GM19452 (cell line): ENCODE measurements at regions not wholly inside any gene's neighbourhood (a gene's known extent, or its start where the extent isn't known, plus 50 kb on each side); places are given as distances from the start of the nearest gene placed in this dataset.
"Not testable (repeated sequence)": the region's sequence is repeated elsewhere in the genome, so short reads cannot be mapped to it uniquely, and the experiment has no call there.

Experiments
- ATAC-seq: cut with Tn5 transposase; IDR thresholded peaks from one replicate; pipeline ENCODE4 v1.9.1; 2021; ENCODE audit not compliant: unreplicated experiment

DNA sequence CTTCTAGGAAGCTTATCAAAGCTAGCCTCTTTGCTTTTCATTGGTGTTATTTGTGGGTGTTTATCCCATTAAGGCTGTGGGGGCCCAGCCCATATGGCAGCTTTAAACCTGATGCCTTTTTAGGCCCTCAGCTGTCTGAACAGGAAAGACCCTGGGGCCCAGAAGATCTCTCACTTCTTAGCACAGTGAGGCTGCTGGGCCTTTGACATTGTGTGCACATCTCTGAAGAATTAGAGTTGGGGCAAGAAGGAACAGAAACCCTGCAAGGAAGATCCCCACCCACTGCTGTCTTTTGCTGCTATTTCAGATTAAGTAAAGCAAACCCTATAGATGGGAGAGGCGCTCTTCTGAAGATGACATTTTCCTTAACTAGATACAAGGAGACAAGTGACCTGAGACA is 250.0 kb downstream of the SMAD2 start:
- no peak for ATAC-seq

DNA sequence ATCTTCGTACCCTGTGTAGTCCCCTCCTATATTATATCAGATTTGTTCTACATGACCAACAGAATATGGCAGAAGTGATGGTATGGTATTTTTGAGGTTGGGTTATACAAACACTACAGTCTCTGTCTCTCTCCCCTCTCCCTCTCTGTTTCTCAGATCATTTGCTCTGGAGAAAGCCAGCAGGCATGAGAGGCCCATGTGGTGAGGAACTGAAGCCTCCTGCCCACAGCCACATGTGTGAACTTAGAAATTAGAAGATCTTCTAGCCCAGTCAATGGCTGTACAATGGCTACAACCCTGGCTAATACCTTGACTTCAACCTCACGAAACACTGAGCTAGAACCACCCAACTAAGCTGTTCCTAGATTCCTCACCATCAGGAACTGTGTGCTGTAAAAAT is 250.6 kb downstream of the SMAD2 start:
- no peak for ATAC-seq

DNA sequence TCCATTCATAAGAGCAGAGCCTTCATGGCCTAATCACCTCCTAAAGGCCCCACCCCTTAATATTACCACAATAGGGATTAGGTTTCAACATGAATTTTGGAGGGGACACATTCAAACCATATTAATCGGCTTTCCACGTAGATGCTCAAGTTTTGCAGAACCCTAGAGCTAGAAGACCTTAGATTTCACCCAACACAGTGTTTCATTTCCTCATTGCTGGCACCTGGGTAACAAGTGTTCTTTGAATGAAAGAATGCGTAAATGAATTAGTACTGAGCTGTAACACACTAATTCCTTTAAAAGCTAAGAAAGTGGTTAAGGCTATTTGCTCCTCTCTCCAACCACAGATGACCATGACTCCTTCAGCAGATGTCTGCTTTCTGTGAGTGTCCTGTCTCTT is 252.5 kb downstream of the SMAD2 start:
- ATAC-seq = no peak

DNA sequence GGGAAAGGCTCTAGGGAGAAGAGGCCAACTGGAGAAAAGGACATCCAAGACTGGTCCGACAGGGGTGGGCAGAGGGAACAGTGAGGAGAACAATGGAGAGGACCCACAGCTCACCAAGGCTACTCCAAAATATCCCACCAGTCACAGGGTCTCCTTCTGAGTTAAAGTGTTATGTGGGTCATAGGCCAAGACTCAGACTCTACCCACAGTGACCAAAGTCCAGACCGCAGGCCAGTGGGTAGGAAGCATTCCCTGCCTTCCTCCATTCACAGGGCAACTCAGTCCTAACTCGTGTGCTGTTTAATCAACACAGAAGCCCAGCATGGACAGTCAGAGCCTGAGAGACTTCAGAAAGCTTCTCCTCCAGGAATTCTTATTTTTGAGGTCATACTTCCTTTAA is 260.6 kb downstream of the SMAD2 start:
- no peak for ATAC-seq

DNA sequence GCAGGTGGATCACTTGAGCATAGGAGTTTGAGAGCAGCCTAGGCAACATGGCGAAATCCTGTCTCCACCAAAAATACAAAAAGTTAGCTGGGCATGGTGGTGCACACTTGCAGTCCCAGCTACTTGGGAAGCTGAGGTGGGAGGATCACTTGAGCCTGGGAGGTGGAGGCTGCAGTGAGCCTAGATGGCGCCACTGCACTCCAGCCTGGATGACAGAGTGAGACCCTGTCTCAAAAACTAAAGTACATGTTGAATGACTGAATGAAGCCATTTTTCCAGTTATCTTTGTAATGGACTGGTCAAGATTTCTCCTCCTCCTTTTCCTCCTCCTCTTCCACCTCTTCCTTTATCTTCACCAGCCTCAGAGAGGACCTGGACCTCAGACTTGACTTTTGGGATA is 272.0 kb downstream of the SMAD2 start:
- ATAC-seq = no peak

DNA sequence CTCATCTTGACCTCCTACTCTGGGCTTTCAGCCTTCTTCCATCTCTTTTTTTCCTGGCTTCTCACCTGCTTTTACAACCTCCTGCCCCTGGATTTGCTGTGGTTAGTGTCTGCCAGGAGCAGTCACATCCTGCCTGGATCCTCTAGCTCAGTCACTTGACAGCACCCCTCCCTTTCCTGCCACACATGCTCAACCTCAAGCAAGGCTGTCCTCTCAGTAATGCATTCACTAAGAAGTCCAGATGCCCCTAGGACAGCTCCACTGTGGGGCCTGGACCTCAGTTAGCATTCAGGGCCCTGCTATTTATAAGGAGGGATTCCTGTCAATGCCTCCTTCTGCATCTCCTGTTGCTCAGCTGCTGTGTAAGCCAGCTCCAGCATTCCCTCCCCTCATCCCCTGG is 275.5 kb downstream of the SMAD2 start:
- no peak for ATAC-seq

DNA sequence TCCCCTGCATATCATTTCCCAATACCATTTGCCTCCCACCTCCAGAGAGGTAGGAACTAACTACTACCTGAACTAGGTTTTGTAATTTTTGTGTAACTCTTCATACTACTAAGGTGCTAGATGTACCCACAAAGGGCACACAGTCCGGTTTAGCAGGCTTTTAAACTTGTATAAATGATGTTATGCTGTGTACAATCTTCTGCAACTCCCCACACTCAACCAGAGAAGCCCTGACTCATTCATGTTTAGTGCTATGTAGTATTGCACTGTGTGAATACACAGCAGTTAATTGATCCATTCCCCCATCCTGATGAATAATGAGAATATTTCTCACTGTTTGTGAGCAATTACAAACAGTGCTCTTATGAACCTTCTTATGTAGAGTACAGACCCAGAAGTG is 285.6 kb downstream of the SMAD2 start:
- no peak for ATAC-seq

DNA sequence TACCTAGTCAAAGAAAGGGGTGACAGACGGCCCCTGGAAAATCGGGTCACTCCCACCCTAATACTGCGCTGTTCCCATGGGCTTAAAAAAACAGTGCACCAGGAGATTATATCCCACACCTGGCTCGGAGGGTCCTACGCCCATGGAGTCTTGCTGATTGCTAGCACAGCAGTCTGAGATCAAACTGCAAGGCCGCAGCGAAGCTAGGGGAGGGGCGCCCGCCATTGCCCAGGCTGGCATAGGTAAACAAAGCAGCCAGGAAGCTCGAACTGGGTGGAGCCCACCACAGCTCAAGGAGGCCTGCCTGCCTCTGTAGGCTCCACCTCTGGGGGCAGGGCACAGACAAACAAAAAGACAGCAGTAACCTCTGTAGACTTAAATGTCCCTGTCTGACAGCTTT is 292.9 kb downstream of the SMAD2 start:
- ATAC-seq = not testable (repeated sequence)

DNA sequence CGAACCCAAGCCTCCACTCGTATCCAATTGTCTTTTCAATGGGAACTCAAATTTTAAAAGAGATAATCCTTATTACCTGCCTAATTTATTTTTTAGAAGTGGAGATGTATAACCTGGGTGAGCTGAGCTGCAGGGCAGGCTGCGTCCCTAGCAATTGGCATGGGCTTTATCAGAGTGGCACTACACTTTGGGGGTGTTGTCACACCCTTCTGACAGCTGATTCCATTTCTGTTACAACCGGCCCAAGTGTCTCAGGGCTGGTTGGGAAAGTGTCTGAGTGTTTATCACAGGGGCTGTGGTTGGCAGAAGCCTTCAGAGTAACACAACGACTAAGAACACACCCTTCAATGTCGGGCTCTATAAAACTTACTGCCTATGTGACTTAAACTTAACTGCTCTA is 295.0 kb downstream of the SMAD2 start:
- ATAC-seq = no peak

DNA sequence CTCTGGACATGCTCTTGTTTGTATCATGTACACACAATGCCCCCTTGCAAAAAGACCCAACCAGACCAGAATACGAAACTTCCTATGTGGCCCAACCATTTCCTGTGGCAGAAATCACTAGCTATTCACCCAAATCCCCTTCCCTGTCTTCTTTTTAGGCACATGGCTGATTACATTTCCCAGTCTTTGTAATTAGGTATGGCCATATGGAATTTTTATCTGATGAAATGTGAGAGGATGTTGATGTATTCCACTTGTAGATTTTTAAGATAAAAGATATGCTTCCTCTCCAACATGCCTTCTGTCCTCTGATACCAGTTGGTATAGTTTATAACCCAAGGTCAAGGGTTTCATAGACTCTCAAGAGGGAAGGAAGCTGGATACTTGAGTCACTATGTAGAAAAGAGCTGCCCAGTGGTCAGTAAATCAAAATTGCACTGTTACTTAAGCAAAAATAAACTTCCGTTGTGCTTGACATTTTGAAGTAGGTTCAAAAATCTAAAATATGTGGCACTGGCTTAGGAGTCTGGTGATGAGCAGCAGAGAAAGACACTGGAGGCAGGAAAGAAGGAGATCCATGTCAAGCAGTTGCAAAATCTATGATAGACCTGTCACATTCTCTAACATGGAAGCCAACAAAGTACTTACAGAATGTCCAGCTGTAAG is 297.4 kb downstream of the SMAD2 start:
- no peak for ATAC-seq

DNA sequence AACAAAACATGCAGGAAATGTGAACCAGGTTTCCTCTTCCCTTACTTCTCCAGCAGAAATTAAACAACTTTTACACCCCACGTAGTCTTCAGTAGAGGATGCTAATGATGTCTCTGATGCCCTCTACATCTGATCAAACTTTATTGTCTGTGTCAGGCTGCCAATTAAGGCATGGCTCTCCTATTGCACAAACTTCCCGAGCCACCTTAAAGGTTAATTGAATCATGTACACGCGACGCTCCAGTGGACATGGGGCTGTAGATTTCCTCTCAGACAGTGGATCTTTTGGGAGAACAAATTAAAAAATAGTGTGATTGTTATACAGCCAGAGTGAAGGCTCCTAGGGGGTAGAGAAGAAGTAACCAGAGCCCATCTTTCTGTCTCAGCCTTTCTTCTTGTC is 301.6 kb downstream of the SMAD2 start:
- no peak for ATAC-seq

DNA sequence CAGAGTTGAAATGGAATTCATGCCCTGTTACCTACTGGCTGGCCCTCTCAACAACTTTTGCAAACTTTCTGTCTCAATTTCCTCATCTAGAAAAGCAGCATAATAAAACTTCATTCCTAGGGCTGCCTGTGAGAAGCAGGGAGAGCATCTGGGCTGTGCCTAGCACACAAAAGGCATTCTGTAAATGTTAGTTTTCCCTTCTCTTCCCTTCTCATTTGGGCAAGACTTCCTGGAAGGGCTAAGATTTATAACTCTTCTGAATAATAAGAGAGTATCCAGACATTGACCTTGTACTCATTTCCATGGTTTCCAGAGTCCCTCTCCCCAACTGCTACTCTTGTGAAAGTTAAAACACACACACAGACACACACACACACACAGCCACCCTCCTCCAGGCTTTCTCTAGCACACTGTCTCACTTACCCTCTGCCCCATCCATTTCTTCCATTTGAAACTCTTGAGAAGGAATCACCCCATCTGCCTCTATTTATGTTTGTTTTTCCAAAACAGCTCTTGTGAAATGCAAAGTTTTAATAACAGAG is 302.1 kb downstream of the SMAD2 start:
- no peak for ATAC-seq

DNA sequence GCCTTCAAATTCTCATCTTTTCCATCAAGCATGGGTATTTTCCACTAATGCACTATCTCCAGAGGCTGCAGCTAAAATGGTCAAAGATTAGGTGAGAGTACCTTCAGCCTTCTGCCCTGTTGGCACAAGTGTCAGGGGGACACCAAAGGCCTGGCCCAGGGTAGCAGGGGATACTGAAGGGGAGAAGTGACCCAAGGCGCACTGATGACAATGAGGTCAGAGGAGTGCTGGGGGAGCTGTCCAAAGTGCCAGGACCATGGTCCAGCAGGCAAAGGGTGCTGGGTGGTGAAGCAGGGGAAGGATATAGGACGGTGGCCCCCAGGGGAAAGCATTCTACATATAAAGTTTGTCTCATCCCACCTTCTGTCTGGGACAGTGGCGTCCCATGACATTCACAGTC is 303.4 kb downstream of the SMAD2 start:
- no peak for ATAC-seq

DNA sequence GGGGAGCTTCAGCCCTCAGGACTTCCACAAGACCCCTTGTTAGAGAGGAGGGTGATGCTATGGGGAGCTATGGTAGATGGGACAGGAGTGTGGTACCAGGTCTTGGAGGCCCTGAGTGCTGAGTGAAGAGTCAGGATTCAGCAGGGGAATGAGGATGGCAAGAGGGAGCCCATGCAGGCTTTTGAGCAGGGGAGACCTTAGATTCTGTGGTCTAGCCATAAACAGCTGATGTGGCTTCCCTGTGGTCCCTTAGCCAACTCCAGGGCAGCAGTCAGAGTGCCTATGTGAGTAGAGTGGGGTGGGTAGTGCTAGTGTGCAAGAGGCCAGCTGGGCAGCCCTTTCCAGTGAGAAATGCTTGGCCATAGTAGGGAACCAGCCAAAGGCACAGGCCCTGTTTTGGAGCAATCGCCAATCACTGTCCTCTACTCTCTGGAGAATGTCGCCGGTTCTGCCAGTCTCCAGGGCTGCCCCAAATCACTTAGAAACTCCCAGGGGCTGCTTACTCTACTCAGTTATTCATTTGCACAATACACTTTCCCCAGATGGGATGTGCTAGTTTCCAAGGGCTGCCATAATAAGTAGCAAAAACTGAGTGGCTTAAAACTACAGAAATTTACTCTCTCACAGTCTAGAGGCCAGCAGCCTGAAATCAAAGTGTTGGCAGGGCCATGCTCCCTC is 310.5 kb downstream of the SMAD2 start:
- no peak for ATAC-seq

DNA sequence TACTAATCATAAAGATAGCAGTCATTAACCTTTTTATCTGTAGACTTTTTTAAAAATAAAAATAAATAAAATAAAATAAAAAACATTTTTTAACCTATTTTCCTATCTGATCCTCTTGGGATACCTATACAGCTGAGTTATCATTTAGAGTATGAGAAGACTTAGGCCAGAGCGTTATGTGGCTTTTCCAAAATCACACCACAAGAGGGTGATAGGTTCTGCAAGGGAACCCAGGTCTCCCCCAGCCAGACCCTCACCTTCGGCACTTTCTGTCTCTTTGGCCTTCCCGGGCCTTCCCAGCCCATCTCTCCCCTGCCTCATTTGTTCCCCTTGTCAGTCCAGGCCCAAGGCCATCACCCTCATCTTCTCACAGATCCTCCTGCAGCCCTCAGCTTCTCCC is 311.7 kb downstream of the SMAD2 start:
- ATAC-seq = no peak

DNA sequence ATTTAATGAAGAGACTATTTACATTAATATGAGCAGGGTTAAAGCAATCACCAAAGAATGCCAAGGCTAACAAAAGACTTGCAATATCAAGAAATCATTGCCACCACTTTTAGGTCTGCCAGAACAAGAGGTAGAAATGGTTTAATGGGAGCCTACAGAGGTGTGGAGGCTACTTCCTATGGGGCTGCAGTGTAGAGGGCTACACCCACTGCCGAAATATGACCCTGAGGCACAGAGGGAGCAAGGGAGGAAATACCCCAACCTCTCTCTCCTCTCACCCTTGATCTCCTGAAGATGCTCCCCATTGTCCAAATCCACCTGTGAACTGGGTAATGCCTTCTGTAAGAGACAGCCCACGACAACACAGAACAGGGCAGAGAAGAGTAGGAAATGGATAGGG is 315.4 kb downstream of the SMAD2 start:
- ATAC-seq = no peak

DNA sequence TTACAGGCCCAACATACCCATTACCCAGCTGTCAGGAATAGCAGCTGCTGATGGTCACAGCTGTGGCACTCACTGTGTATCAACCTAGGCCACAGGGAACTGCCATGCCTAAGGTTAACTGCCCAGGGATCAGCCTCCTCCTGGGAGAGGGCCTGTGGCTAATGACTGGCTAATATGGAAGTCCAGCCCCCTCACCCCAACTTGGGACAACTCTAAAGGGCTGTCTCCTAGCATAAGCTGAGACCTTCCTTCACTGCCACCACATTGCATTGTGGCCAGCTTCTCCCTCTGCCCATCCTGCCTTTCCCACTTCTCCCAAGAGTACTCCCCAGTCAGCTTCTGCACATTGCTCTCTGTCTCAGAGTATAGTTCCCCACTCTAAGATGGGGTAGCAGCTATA is 316.5 kb downstream of the SMAD2 start:
- no peak for ATAC-seq

DNA sequence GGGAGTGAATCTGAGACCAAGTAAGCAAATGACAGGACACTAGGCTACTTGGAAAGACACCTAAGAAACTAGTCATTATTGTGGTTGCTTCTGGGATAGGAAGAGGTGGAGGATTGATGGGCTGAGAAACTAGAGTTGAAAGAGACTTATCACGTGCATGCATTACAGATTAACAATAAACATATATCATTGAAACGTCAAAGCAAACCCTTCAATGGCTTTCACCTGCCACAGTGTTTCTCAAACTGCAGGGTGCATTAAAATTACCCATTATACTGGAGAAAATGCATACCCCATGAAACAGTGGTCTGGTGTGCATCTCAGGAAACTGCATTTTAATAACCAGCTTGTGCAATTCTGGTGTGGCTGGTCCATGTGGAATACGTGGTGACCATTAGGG is 318.8 kb downstream of the SMAD2 start:
- ATAC-seq = no peak

DNA sequence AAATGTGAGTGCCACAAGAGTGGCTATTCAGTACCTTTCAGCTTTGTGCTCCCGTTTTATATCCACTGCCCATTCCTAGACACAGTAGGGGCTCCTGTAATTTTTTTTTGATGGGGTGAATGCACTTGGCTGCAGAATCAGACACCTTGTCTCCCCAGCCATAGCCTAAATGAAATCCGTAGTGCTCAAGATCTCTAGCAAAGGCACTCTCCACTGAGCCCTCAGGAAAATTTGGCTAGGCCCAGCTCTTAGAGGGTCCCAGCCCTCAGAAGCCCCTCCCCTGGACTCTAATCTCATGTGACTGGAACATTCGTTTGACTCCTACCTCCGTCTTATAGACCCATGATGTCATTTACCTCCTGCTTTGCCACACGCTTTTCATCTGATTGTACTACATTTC is 323.9 kb downstream of the SMAD2 start:
- no peak for ATAC-seq

DNA sequence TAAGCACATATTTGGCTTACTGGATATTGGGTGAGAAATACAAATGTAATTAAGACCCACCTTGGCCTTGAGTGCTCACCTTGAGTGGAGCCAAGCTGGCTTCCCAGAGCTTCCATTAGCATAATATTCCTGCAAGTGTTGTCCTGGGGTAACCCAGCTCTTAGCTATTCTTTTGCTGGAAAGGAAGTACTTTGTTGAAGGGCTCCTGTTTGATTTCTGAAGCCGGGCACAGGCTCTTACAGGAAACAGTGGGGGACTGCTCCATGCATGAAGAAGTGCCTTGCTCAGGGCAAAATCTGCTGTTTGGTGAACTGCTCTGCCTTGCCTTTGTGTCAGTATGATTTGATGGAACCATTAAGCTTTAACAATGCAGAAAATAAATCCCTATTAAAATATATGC is 325.4 kb downstream of the SMAD2 start:
- ATAC-seq = no peak

DNA sequence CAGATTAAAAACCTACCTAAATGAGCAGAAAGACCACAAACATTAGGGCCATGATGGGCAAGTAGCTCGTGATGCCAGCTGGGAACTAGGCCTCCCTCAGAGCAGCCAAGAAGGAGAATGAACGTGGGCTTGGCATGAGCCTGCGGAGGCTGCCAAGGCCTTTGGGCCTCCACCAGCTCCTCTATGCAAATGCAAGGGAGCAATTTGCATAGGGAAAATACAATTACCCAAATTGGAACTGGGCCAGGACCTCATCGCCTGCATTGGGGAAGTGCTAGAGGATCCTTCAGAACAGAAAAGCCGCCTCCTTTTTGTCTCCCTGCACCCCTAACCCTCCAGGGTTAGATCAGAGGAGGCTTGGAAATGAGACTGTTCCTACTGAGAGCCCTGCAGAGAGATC is 326.4 kb downstream of the SMAD2 start:
- ATAC-seq = no peak

DNA sequence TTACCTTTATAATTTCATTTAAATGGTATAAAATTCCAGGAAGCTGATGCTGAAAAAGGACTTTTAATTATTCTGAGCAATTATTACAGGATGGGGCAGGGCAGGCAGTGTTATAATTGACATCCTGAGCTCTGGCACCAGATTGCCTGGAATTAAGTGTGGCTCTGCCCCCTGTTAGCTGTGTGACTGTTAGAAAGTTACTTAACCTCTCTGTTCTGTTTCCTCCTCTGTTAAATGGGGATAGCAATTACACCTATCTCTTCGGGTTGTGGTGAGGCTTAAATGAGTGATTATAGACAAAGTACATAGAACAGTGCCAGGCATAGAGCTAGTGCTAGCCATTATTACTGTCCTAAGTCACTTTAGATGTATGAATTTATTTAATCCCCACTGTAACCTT is 327.3 kb downstream of the SMAD2 start:
- ATAC-seq = no peak
